ENCODE measurements at regions not wholly inside any gene's neighbourhood (a gene's known extent, or its start where the extent isn't known, plus 50 kb on each side); places are given as distances from the start of the nearest gene placed in this dataset.

DNA sequence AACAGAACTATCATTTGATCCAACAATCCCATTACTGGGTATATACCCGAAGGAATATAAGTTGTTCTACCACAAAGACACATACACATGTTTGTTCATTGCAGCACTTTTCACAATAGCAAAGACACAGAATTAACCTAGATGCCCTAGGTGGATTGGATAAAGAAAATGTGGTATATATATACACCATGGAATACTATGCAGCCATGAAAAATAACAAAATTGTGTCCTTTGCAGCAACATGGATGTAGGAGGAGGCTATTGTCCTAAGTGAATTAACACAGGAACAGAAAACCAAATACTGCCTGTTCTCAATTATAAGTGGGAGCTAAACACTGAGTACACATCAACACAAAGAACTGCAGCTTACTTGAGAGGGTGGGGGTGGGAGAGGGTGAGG is 142.5 kb downstream of the IL20RB start:
- Mint-ChIP-seq H3K4me1 (ENCODE audit: unreplicated experiment) (no peaks in the 10 kb centered on the region), H3K9me3 (ENCODE audit: unreplicated experiment) (no peaks in the 10 kb centered on the region), H3K27ac (ENCODE audit: unreplicated experiment) (no peak overlapping the region), H3K27me3 (ENCODE audit: unreplicated experiment) (peaks cover 21% of the 10 kb centered on the region), H3K4me3 (ENCODE audit: unreplicated experiment) (no peak overlapping the region), H3K36me3 (ENCODE audit: unreplicated experiment) (no peaks in the 10 kb centered on the region)
- DNase-seq (ENCODE audit: extremely low spot score, unreplicated experiment), result no peak
- no peak for TF ChIP-seq CTCF (IDR thresholded peaks at IDR 0.05)

DNA sequence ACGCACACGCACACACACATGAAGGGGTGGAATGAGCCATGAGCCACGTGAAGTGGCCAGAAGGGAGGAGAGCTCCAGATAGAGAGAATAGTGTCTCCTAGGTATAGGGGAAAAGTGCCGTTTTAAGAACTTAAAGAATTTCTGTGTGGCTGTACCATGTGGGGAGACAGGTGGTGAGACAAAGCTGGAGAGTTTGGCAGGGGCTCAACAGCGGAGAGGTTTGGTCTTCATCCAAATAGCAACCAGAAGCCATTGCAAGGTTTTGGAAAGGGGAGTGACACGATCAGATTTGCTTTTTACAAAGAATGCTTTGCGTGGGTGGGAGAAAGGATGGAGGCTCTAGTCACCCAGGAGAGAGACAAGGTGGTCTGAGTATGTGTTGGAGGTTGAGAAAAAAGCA is 146.0 kb downstream of the IL20RB start:
- DNase-seq (ENCODE audit: extremely low spot score, unreplicated experiment), result no peak
- no peak for TF ChIP-seq CTCF (IDR thresholded peaks at IDR 0.05)
- Mint-ChIP-seq H3K27me3 (ENCODE audit: unreplicated experiment) (peaks cover 30% of the 10 kb centered on the region), H3K36me3 (ENCODE audit: unreplicated experiment) (no peaks in the 10 kb centered on the region), H3K4me1 (ENCODE audit: unreplicated experiment) (no peaks in the 10 kb centered on the region), H3K27ac (ENCODE audit: unreplicated experiment) (no peak overlapping the region), H3K9me3 (ENCODE audit: unreplicated experiment) (no peaks in the 10 kb centered on the region), H3K4me3 (ENCODE audit: unreplicated experiment) (no peak overlapping the region)

GRCh38 chr3:137105277-137105977 is 147.6 kb downstream of the IL20RB start:
- Mint-ChIP-seq H3K36me3 (ENCODE audit: unreplicated experiment) (no peaks in the 10 kb centered on the region), H3K4me1 (ENCODE audit: unreplicated experiment) (no peaks in the 10 kb centered on the region), H3K27me3 (ENCODE audit: unreplicated experiment) (peaks cover 35% of the 10 kb centered on the region), H3K4me3 (ENCODE audit: unreplicated experiment) (no peak overlapping the region), H3K27ac (ENCODE audit: unreplicated experiment) (no peak overlapping the region), H3K9me3 (ENCODE audit: unreplicated experiment) (no peaks in the 10 kb centered on the region)
- TF ChIP-seq CTCF (IDR thresholded peaks at IDR 0.05), result peak; percentile 74
- DNase-seq (ENCODE audit: extremely low spot score, unreplicated experiment), result no peak

GRCh38 chr3:137106612-137107240 is 148.9 kb downstream of the IL20RB start:
- peaks cover 29% of the 10 kb centered on the region for H3K27me3 Mint-ChIP-seq (ENCODE audit: unreplicated experiment)
- no peaks in the 10 kb centered on the region for H3K36me3 Mint-ChIP-seq (ENCODE audit: unreplicated experiment)
- DNase-seq (ENCODE audit: extremely low spot score, unreplicated experiment), result no peak
- no peaks in the 10 kb centered on the region for H3K4me1 Mint-ChIP-seq (ENCODE audit: unreplicated experiment)
- H3K4me3 Mint-ChIP-seq (ENCODE audit: unreplicated experiment), result no peak overlapping the region
- no peaks in the 10 kb centered on the region for H3K9me3 Mint-ChIP-seq (ENCODE audit: unreplicated experiment)
- H3K27ac Mint-ChIP-seq (ENCODE audit: unreplicated experiment), result no peak overlapping the region
- no peak for TF ChIP-seq CTCF (IDR thresholded peaks at IDR 0.05)

DNA sequence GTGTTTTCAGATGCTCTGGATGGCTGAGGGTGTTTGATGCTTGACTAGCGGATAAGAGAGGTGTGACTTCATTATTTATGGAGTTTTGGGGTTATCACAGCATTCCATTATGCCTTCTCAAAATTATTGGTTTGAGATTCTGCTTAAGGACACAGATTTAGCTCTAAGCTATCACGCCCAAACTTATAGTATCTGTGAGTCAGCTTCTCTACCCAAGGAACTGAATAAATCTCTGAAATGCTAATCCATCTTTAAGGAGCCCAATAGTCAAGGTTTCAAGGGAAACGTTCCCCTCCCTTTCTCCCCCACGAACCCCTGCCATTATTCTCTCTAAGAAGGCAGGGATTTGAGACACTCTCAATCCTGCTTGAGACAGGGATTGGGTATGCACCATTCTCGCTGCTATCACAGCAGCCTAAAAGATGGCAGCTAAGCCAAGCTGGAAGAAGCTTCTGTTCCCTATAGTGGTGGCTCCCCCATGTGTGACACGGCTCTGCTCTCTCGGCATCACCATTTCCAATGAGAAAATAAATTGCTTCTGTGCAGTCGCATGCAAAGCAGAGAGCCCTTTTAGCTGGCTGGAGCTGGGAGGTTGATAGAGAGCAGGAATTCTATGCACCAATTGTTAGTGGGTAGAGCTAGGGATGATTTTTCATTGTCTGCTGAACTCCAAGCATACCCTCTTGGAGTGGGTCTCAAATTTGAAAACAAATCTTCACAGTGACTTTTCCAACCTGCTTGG is 151.1 kb downstream of the IL20RB start:
- Mint-ChIP-seq H3K4me3 (ENCODE audit: unreplicated experiment) (no peak overlapping the region), H3K4me1 (ENCODE audit: unreplicated experiment) (no peaks in the 10 kb centered on the region), H3K27ac (ENCODE audit: unreplicated experiment) (no peak overlapping the region), H3K27me3 (ENCODE audit: unreplicated experiment) (peaks cover 26% of the 10 kb centered on the region), H3K9me3 (ENCODE audit: unreplicated experiment) (no peaks in the 10 kb centered on the region), H3K36me3 (ENCODE audit: unreplicated experiment) (no peaks in the 10 kb centered on the region)
- no peak for TF ChIP-seq CTCF (IDR thresholded peaks at IDR 0.05)
- no peak for DNase-seq (ENCODE audit: extremely low spot score, unreplicated experiment)
